GM08714 (cell line): ENCODE measurements at regions not wholly inside any gene's neighbourhood (a gene's known extent, or its start where the extent isn't known, plus 50 kb on each side); places are given as distances from the start of the nearest gene placed in this dataset.
A peak's percentile ranks its signal among the peaks of the same experiment; 100 is the strongest.
"Not testable (repeated sequence)": the region's sequence is repeated elsewhere in the genome, so short reads cannot be mapped to it uniquely, and the experiment has no call there.

Experiments used
- H3K4me3 ChIP-seq: fragments of 200-500 bp; sonication (Bioruptor generic); 2 replicates; pipeline ENCODE4 v1.5.1; 2014; ENCODE audit warnings: mild to moderate bottlenecking, low read length, inconsistent platforms
- ZNF274 ChIP-seq: IDR thresholded peaks from 2 replicates; pipeline ENCODE4 v1.6.1; 2012; ENCODE audit warnings: mild to moderate bottlenecking, low read depth, low read length

- H3K4me3 ChIP-seq, result not testable (repeated sequence)
Measured at GRCh38 chr6:26720663-26721218, 61.2 kb upstream of the ZNF322 start.

GRCh38 chr6:26730019-26730766 lies 70.6 kb upstream of the ZNF322 start:
- H3K4me3 ChIP-seq, result not testable (repeated sequence)

- not testable (repeated sequence) for H3K4me3 ChIP-seq
Measured at GRCh38 chr6:26734776-26735472, 75.4 kb upstream of the ZNF322 start.

- H3K4me3 ChIP-seq, result no peak overlapping the region
- TF ChIP-seq ZNF274, result no peak
Measured at GRCh38 chr6:26739811-26740210, 80.3 kb upstream of the ZNF322 start.

GRCh38 chr6:26743157-26743821 lies 83.7 kb upstream of the ZNF322 start:
- no peak for TF ChIP-seq ZNF274
- peak overlapping the region; percentile 64 for H3K4me3 ChIP-seq

GRCh38 chr6:26743941-26744699 lies 84.6 kb upstream of the ZNF322 start:
- peak overlapping the region; percentile 64 for H3K4me3 ChIP-seq
- TF ChIP-seq ZNF274, result no peak

- H3K4me3 ChIP-seq, result not testable (repeated sequence)
Measured at GRCh38 chr6:26744837-26745282, 85.3 kb upstream of the ZNF322 start.

- not testable (repeated sequence) for H3K4me3 ChIP-seq
Measured at GRCh38 chr6:26745964-26746363, 86.4 kb upstream of the ZNF322 start.

- peak overlapping the region; percentile 42; the same call in 1 of the 2 replicates for H3K4me3 ChIP-seq
Measured at GRCh38 chr6:26749126-26749758, 89.7 kb upstream of the ZNF322 start.

GRCh38 chr6:26749759-26750126 lies 90.2 kb upstream of the ZNF322 start:
- not testable (repeated sequence) for H3K4me3 ChIP-seq

- no peak overlapping the region for H3K4me3 ChIP-seq
- TF ChIP-seq ZNF274, result no peak
Measured at GRCh38 chr6:26754212-26754611, 94.7 kb upstream of the ZNF322 start.

GRCh38 chr6:26754801-26755200 lies 95.3 kb upstream of the ZNF322 start:
- not testable (repeated sequence) for H3K4me3 ChIP-seq

GRCh38 chr6:26756067-26756805 lies 96.7 kb upstream of the ZNF322 start:
- not testable (repeated sequence) for H3K4me3 ChIP-seq

GRCh38 chr6:26766203-26766902 lies 106.8 kb upstream of the ZNF322 start:
- not testable (repeated sequence) for H3K4me3 ChIP-seq

GRCh38 chr6:26770941-26771666 lies 111.6 kb upstream of the ZNF322 start:
- H3K4me3 ChIP-seq, result not testable (repeated sequence)

GRCh38 chr6:26773414-26773813 lies 113.9 kb upstream of the ZNF322 start:
- H3K4me3 ChIP-seq, result not testable (repeated sequence)

- H3K4me3 ChIP-seq, result not testable (repeated sequence)
Measured at GRCh38 chr6:26780563-26780962, 121.0 kb upstream of the ZNF322 start.
